B cell (primary cell): ENCODE measurements at regions not wholly inside any gene's neighbourhood (a gene's known extent, or its start where the extent isn't known, plus 50 kb on each side); places are given as distances from the start of the nearest gene placed in this dataset.

ENCODE experiments used
- ATAC-seq: fragments of 200-7000 bp; cut with Tn5 transposase; one replicate; pipeline ENCODE4 v1.10.0; 2021; ENCODE audit warnings: low read depth, mild to moderate bottlenecking, moderate number of reproducible peaks, moderate library complexity
- CTCF ChIA-PET: fragments of 350-600 bp; sonication (Branson Sonifier 250); formaldehyde crosslinking; loops from one replicate; lab custom pipeline; 2021; ENCODE audit warnings: antibody characterized with exemption, inconsistent platforms; lab: Charles Lee
- POLR2A ChIA-PET: fragments of 350-600 bp; sonication (Branson Sonifier 250); formaldehyde crosslinking; loops from one replicate; lab custom pipeline; 2021; ENCODE audit warnings: antibody characterized with exemption; lab: Charles Lee
- DNase-seq: peaks from one replicate; pipeline ENCODE4 v3.0.0; 2013
- H2AFZ ChIP-seq: 2 replicates; pipeline ENCODE4 v1.6.1; 2012; ENCODE audit warnings: mild to moderate bottlenecking, low read depth, low read length; ENCODE audit not compliant: insufficient read depth, poor library complexity, severe bottlenecking
- H3K27ac ChIP-seq, 2 donors: 1 replicate in 1 of 2; 2 replicates in 1 of 2; pipeline ENCODE4 v1.5.1; 2012 to 2013; ENCODE audit warnings: low read length in 2 of 2, mild to moderate bottlenecking in 2 of 2, moderate library complexity in 1 of 2
- H3K27me3 ChIP-seq, 4 experiments: fragments of 200-600 bp in 1 of 4; sonication (generic) in 1 of 4; replicated peaks in 1 of 4; 1 replicate in 2 of 4; 2 replicates in 2 of 4; pipeline versions ENCODE4 v1.6.1 to v1.7.0; 2013 to 2016; ENCODE audit warnings: low read length in 3 of 4, mild to moderate bottlenecking in 2 of 4, mixed read lengths in 1 of 4, moderate library complexity in 1 of 4; ENCODE audit not compliant: insufficient read depth in 4 of 4, control insufficient read depth in 3 of 4; ENCODE audit errors: control extremely low read depth in 1 of 4
- H3K36me3 ChIP-seq, 2 experiments: replicated peaks in 1 of 2; 1 replicate in 1 of 2; 2 replicates in 1 of 2; pipeline versions ENCODE4 v1.6.1 to v1.7.1; 2013; ENCODE audit warnings: low read length in 1 of 2; ENCODE audit not compliant: insufficient read depth in 2 of 2, control insufficient read depth in 1 of 2; ENCODE audit errors: control extremely low read depth in 1 of 2, extremely low read depth in 1 of 2
- H3K4me1 ChIP-seq, 2 donors: fragments of 200-600 bp in 1 of 2; sonication (generic) in 1 of 2; 1 replicate in 1 of 2; 2 replicates in 1 of 2; pipeline versions ENCODE4 v1.5.1 to v1.6.1; 2013 to 2017; ENCODE audit warnings: low read length in 2 of 2; ENCODE audit not compliant: control insufficient read depth in 2 of 2, insufficient read depth in 2 of 2
- H3K4me2 ChIP-seq: replicated peaks from 2 replicates; pipeline ENCODE3; 2012; ENCODE audit warnings: mild to moderate bottlenecking, low read depth, low read length; ENCODE audit not compliant: poor library complexity, severe bottlenecking
- H3K4me3 ChIP-seq, 5 experiments: fragments of 200-600 bp in 1 of 5; sonication (generic) in 1 of 5; 1 replicate in 3 of 5; 2 replicates in 2 of 5; pipeline versions ENCODE4 v1.5.1 to v1.7.0; 2011 to 2016; ENCODE audit warnings: low read length in 4 of 5, mild to moderate bottlenecking in 4 of 5, low read depth in 2 of 5, control low read depth in 1 of 5, moderate library complexity in 1 of 5; ENCODE audit not compliant: insufficient read depth in 1 of 5; ENCODE audit errors: control extremely low read depth in 1 of 5, extremely low read depth in 1 of 5
- H3K79me2 ChIP-seq: fragments of 200-600 bp; sonication (generic); one replicate; pipeline ENCODE4 v1.6.0; 2016; ENCODE audit warnings: low read length; ENCODE audit not compliant: control insufficient read depth, insufficient read depth
- H3K9ac ChIP-seq: fragments of 200-600 bp; sonication (generic); 2 replicates; pipeline ENCODE4 v1.6.1; 2017; ENCODE audit warnings: mild to moderate bottlenecking, low read length, moderate library complexity
- H3K9me3 ChIP-seq, 3 donors: one replicate each; pipeline versions ENCODE4 v1.6.1 to v1.7.1; 2013; ENCODE audit warnings: low read length in 2 of 3; ENCODE audit not compliant: control insufficient read depth in 2 of 3, insufficient read depth in 1 of 3; ENCODE audit errors: control extremely low read depth in 1 of 3
- H4K20me1 ChIP-seq: 2 replicates; pipeline ENCODE4 v1.6.0; 2012; ENCODE audit warnings: mild to moderate bottlenecking, low read length; ENCODE audit not compliant: insufficient read depth, control insufficient read depth, poor library complexity, severe bottlenecking
- H3K27ac Mint-ChIP-seq: one replicate; pipeline ENCODE4 v1.8.0; 2021; ENCODE audit warnings: mixed read lengths
- H3K27me3 Mint-ChIP-seq: one replicate; pipeline ENCODE4 v1.8.0; 2021; ENCODE audit warnings: mixed read lengths
- H3K4me1 Mint-ChIP-seq: one replicate; pipeline ENCODE4 v1.8.0; 2021; ENCODE audit warnings: mixed read lengths
- H3K4me3 Mint-ChIP-seq: one replicate; pipeline ENCODE4 v1.8.0; 2021; ENCODE audit warnings: mixed read lengths
- H3K9me3 Mint-ChIP-seq: one replicate; pipeline ENCODE4 v1.8.0; 2022; ENCODE audit warnings: mixed read lengths; ENCODE audit not compliant: insufficient read depth
- CTCF ChIP-seq: fragments of 200-600 bp; IDR thresholded peaks from one replicate; pipeline ENCODE4 v1.8.0; 2022; ENCODE audit warnings: antibody characterized with exemption, mild to moderate bottlenecking
- EZH2 ChIP-seq: IDR thresholded peaks from 2 replicates; pipeline ENCODE4 v1.6.1; 2012; ENCODE audit warnings: borderline replicate concordance, low read depth, mild to moderate bottlenecking, moderate library complexity, low read length; ENCODE audit not compliant: insufficient read depth, poor library complexity, severe bottlenecking
- WGBS: methylation state at CpG from one replicate; pipeline ENCODE4 v1.1.5; 2013; ENCODE audit warnings: missing lambda C conversion rate; ENCODE audit not compliant: insufficient coverage; 5-methylcytosine and 5-hydroxymethylcytosine counted together
- intact Hi-C: fragments of 100-400 bp; cut with micrococcal nuclease; formaldehyde crosslinking; loops from one replicate; pipeline ENCODE4 v1.10.0; 2022

- Histone ChIP-seq H3K4me1 (no peaks in the 10 kb centered on the region), H2AFZ (no peak overlapping the region), H3K27me3 (no peaks in the 10 kb centered on the region), H4K20me1 (no peaks in the 10 kb centered on the region), H3K4me3 (no peak overlapping the region), H3K27ac (no peak overlapping the region), H3K9ac (no peak overlapping the region), H3K4me2 (no peak overlapping the region), H3K9me3 (peaks cover 0 to 1% (median 0%) of the 10 kb centered on the region in 3 donors), H3K36me3 (no peaks in the 10 kb centered on the region), H3K79me2 (no peaks in the 10 kb centered on the region)
- no peaks in the 10 kb centered on the region for H3K4me1 Mint-ChIP-seq
- no peak overlapping the region for H3K4me3 Mint-ChIP-seq
- H3K27me3 Mint-ChIP-seq: no peaks in the 10 kb centered on the region
- ATAC-seq (no peak), DNase-seq (no peak)
- CTCF ChIA-PET: no interaction called here
- intact Hi-C loops: no loop called here
- POLR2A ChIA-PET: no interaction called here
- TF ChIP-seq EZH2 (no peak), CTCF (no peak)
- no peaks in the 10 kb centered on the region for H3K9me3 Mint-ChIP-seq
- no peak overlapping the region for H3K27ac Mint-ChIP-seq
Measured at GRCh38 chr2:211203986-211204385, 647.6 kb downstream of the CPS1 start.

GRCh38 chr2:211204456-211204855 lies 648.1 kb downstream of the CPS1 start:
- Histone ChIP-seq H3K27ac (no peak overlapping the region), H2AFZ (no peak overlapping the region), H3K27me3 (no peaks in the 10 kb centered on the region), H3K4me1 (no peaks in the 10 kb centered on the region), H3K79me2 (no peaks in the 10 kb centered on the region), H3K36me3 (no peaks in the 10 kb centered on the region), H3K9me3 (no peaks in the 10 kb centered on the region), H4K20me1 (no peaks in the 10 kb centered on the region), H3K9ac (no peak overlapping the region), H3K4me2 (no peak overlapping the region), H3K4me3 (no peak overlapping the region)
- ChIA-PET CTCF (no interaction called here), POLR2A (no interaction called here)
- no peaks in the 10 kb centered on the region for H3K27me3 Mint-ChIP-seq
- ATAC-seq (no peak), DNase-seq (no peak)
- H3K9me3 Mint-ChIP-seq: no peaks in the 10 kb centered on the region
- H3K27ac Mint-ChIP-seq: no peak overlapping the region
- TF ChIP-seq EZH2: no peak
- no peak for TF ChIP-seq CTCF
- no peak overlapping the region for H3K4me3 Mint-ChIP-seq
- H3K4me1 Mint-ChIP-seq: no peaks in the 10 kb centered on the region
- 100% methylated on average over 1 of the region's 2 CpGs for WGBS
- intact Hi-C loops: no loop called here
